GM23248 (cell line): ENCODE measurements at regions not wholly inside any gene's neighbourhood (a gene's known extent, or its start where the extent isn't known, plus 50 kb on each side); places are given as distances from the start of the nearest gene placed in this dataset.

Source experiments
- DNase-seq: peaks from one replicate; pipeline ENCODE4 v3.0.0-alpha.2; 2015
- H2AFZ ChIP-seq: fragments of 200-600 bp; sonication (generic); 2 replicates; pipeline ENCODE4 v1.6.1; 2016; ENCODE audit warnings: antibody characterized with exemption
- H3F3A ChIP-seq: fragments of 200-600 bp; sonication (generic); 2 replicates; pipeline ENCODE4 v1.6.1; 2016; ENCODE audit warnings: mild to moderate bottlenecking, antibody characterized with exemption, mixed run types; ENCODE audit not compliant: insufficient read depth
- H3K27ac ChIP-seq: fragments of 200-600 bp; sonication (generic); 2 replicates; pipeline ENCODE4 v1.5.1; 2016; ENCODE audit warnings: mild to moderate bottlenecking
- H3K27me3 ChIP-seq: fragments of 200-600 bp; sonication (generic); replicated peaks from 2 replicates; pipeline ENCODE4 v1.6.1; 2016; ENCODE audit warnings: mild to moderate bottlenecking; ENCODE audit not compliant: insufficient read depth
- H3K36me3 ChIP-seq: fragments of 200-600 bp; sonication (generic); 2 replicates; pipeline ENCODE4 v1.6.1; 2016; ENCODE audit warnings: low read depth, mild to moderate bottlenecking
- H3K4me1 ChIP-seq: fragments of 200-600 bp; sonication (generic); 2 replicates; pipeline ENCODE4 v1.6.1; 2016; ENCODE audit warnings: mild to moderate bottlenecking; ENCODE audit not compliant: insufficient read depth
- H3K4me2 ChIP-seq: fragments of 200-600 bp; sonication (generic); one replicate; pipeline ENCODE4 v1.6.1; 2016; ENCODE audit warnings: mild to moderate bottlenecking; ENCODE audit not compliant: unreplicated experiment
- H3K4me3 ChIP-seq: fragments of 200-600 bp; sonication (generic); 2 replicates; pipeline ENCODE4 v1.5.1; 2016; ENCODE audit warnings: mild to moderate bottlenecking
- H3K79me2 ChIP-seq: fragments of 200-600 bp; sonication (generic); 2 replicates; pipeline ENCODE4 v1.6.1; 2016; ENCODE audit warnings: mild to moderate bottlenecking; ENCODE audit not compliant: insufficient read depth
- H3K9ac ChIP-seq: fragments of 200-600 bp; sonication (generic); 2 replicates; pipeline ENCODE4 v1.6.1; 2016; ENCODE audit warnings: mild to moderate bottlenecking
- H3K9me2 ChIP-seq: fragments of 200-600 bp; sonication (generic); 2 replicates; pipeline ENCODE4 v1.6.1; 2016; ENCODE audit warnings: mixed run types, mild to moderate bottlenecking, moderate library complexity; ENCODE audit not compliant: insufficient read depth
- H3K9me3 ChIP-seq: fragments of 200-600 bp; sonication (generic); one replicate; pipeline ENCODE4 v1.6.1; 2017; ENCODE audit warnings: low read depth
- H4K20me1 ChIP-seq: fragments of 200-600 bp; sonication (generic); 2 replicates; pipeline ENCODE4 v1.6.0; 2016; ENCODE audit not compliant: insufficient read depth
- EZH2 ChIP-seq: fragments of 200-600 bp; sonication (generic); IDR thresholded peaks from 2 replicates; pipeline ENCODE4 v1.6.1; 2018; ENCODE audit warnings: antibody characterized with exemption, mild to moderate bottlenecking; ENCODE audit not compliant: insufficient read depth, poor library complexity, severe bottlenecking
- EZH2phosphoT487 ChIP-seq: fragments of 200-600 bp; sonication (generic); IDR thresholded peaks from 2 replicates; pipeline ENCODE4 v1.6.1; 2018; ENCODE audit warnings: antibody characterized with exemption, moderate library complexity, mild to moderate bottlenecking, low read depth; ENCODE audit not compliant: insufficient read depth
- WGBS, 2 experiments: methylation state at CpG; one replicate each; pipeline ENCODE4 v1.1.6; 2015 to 2017; ENCODE audit warnings: low lambda C conversion rate in 2 of 2, low coverage in 1 of 2; ENCODE audit errors: missing lambda C conversion rate in 2 of 2; 5-methylcytosine and 5-hydroxymethylcytosine counted together
- in situ Hi-C: fragments of 300-500 bp; cut with MboI; formaldehyde crosslinking; loops from 2 replicates; pipeline ENCODE4 v1.15.0; 2020

DNA sequence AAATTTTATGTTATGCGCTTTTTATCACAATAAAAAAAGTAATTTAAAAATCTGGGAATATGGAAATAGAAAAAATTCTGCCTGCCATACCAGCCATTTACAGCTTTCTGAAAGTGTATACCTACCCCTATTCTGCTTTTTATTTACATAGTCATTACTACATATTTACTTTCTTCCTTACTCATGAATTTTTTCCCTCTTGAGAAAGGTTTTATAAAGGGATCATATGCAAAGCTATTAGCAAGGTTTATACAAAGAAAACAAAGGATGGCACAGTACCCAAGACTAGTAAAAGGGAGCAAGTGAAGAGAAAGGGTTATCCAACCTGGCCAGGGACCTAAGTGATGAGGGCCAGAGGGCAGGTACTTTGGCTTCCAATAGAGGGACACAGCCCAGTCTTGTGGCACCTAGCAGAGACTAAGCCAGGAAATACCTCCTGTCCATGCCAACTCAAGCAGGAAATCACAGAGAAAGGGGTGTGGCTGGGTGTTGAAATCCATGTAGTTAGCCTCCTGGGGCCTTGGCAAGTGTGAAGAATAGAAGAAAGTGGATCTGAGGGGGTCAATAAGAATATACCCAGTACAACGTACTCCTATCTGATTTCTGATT is 207.3 kb upstream of the VEGFC start:
- 98 to 100% methylated on average over 2 of the region's 2 CpGs for WGBS, 2 experiments
- Histone ChIP-seq H3K79me2 (no peaks in the 10 kb centered on the region), H3K9me3 (peaks cover 5% of the 10 kb centered on the region), H3K9ac (no peak overlapping the region), H3K4me3 (no peak overlapping the region), H3K36me3 (no peaks in the 10 kb centered on the region), H3K4me2 (no peak overlapping the region), H3K27ac (no peak overlapping the region), H4K20me1 (no peaks in the 10 kb centered on the region), H2AFZ (no peak overlapping the region), H3K4me1 (peaks cover 21% of the 10 kb centered on the region), H3K9me2 (no peaks in the 10 kb centered on the region), H3K27me3 (no peaks in the 10 kb centered on the region), H3F3A (peaks cover 10% of the 10 kb centered on the region)
- DNase-seq: no peak
- TF ChIP-seq EZH2: no peak
- no peak for TF ChIP-seq EZH2phosphoT487
- in situ Hi-C loops: no loop called here

DNA sequence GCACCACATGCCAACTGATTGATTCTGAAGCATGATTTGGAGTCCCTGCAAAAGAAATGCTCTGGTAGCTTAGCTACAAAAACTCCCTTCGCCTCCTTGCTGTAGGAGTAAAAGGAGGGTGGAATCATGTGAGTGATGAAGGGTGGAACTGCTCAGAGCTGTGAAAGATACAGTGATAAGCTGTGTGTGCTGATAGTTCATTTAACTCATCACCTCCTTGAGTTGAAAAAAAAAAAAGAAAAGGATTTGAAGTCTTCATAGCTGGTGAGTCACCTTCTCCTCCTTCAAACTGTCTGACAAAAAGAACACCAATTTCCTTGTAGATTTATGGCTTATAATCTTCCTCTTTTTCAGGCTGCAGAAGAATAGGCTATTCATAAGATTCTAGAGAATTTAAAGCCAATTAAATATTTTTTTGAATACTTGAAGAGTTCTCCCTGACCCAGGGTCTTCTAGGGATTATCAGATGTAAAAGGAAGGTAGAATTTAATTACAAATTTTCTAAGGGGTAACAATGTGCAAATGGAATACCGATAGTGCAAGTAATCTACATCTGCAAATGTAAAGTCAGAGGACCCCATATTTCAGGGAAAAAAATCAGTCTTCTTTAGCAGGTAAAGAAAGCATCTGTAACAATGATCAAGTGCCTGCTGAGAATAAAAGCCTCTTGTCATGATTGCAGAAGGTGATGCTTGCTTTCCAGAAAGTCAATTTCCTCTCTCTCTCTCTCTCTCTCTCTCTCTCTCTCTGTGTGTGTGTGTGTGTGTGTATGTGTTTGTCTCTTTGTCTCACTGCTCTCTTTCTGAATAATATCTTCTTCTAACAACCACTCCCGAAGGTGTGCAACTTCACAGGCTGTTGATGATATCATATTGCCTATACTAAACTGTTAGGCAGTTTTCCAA is 208.8 kb upstream of the VEGFC start:
- Histone ChIP-seq H3K9me3 (peaks cover 5% of the 10 kb centered on the region), H3K4me2 (peak overlapping the region; percentile 11), H3K9me2 (no peaks in the 10 kb centered on the region), H3K27ac (no peak overlapping the region), H3K4me1 (peaks cover 36% of the 10 kb centered on the region), H3K27me3 (no peaks in the 10 kb centered on the region), H3K4me3 (no peak overlapping the region), H3K9ac (no peak overlapping the region), H4K20me1 (no peaks in the 10 kb centered on the region), H3F3A (peaks cover 24% of the 10 kb centered on the region), H3K79me2 (no peaks in the 10 kb centered on the region), H2AFZ (peak overlapping the region; percentile 4; the same call in 1 of the 2 replicates), H3K36me3 (no peaks in the 10 kb centered on the region)
- TF ChIP-seq EZH2phosphoT487 (no peak), EZH2 (no peak)
- in situ Hi-C loops: no loop called here
- peak; percentile 60 for DNase-seq
- 71 to 77% methylated on average over 3 of the region's 3 CpGs for WGBS, 2 experiments

DNA sequence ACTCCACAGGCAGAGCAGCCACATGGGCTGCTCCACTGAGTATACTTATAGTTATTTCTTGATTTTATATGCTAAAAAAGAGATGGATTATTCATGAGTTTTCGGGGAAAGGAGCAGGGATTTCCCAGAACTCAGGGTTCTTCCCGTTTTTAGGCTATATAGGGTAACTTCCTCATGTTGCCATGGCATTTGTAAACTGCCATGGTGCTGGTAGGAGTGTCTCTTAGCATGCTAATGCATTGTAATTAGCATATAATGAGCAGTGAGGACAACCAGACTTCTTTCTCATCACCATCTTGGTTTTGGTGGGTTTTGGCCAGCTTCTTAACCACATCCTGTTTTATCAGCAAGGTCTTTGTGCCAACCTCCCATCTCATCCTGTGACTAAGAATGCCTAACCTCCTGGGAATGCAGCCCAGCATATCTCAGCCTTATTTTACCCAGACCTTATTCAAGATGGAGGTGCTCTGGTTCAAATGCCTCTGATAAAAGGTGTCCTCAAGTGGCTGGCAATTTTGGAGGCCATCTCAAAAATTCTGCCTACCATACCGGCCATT is 213.0 kb upstream of the VEGFC start:
- no peaks in the 10 kb centered on the region for H3K9me3 ChIP-seq
- H3K27me3 ChIP-seq: no peaks in the 10 kb centered on the region
- TF ChIP-seq EZH2 (no peak), EZH2phosphoT487 (no peak)
- H3K27ac ChIP-seq: peak overlapping the region; percentile 80
- no peaks in the 10 kb centered on the region for H3K79me2 ChIP-seq
- in situ Hi-C loops: no loop called here
- 22 to 29% methylated on average over 3 of the region's 3 CpGs for WGBS, 2 experiments
- peak overlapping the region; percentile 44 for H2AFZ ChIP-seq
- peaks cover 64% of the 10 kb centered on the region for H3F3A ChIP-seq
- peak overlapping the region; percentile 18; the same call in 1 of the 2 replicates for H3K9ac ChIP-seq
- peak; percentile 82 for DNase-seq
- no peaks in the 10 kb centered on the region for H3K36me3 ChIP-seq
- H3K4me1 ChIP-seq: peaks cover 72% of the 10 kb centered on the region
- H3K4me2 ChIP-seq: peak overlapping the region; percentile 12
- H3K9me2 ChIP-seq: no peaks in the 10 kb centered on the region
- H3K4me3 ChIP-seq: no peak overlapping the region
- H4K20me1 ChIP-seq: no peaks in the 10 kb centered on the region

DNA sequence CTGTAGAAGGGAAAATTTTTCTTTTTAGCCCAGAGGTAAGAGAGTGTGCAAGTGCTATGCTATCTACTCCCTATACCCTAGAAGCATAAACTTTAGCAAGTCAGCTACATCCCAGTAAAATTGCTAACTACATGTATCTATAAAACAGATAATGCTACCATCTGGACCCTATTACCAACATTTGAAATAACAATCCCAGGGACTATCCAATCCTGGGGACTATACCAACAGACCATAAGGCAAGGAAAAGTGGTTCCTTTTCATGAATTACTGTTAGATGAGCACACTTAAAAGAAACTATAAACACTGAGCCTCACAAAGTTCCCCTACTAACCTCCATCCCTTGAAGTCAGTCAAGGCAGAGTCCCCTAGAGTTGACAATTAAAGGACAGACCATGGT is 213.6 kb upstream of the VEGFC start:
- Histone ChIP-seq H3K27me3 (no peaks in the 10 kb centered on the region), H3K9me2 (no peaks in the 10 kb centered on the region), H4K20me1 (no peaks in the 10 kb centered on the region), H3K4me3 (no peak overlapping the region), H3K4me2 (no peak overlapping the region), H3K4me1 (peaks cover 66% of the 10 kb centered on the region), H3K79me2 (no peaks in the 10 kb centered on the region), H3K9me3 (no peaks in the 10 kb centered on the region), H3K36me3 (no peaks in the 10 kb centered on the region), H2AFZ (0 out of 2 replicates have a peak overlapping the region, but pooled peaks have one; percentile 3), H3F3A (peaks cover 64% of the 10 kb centered on the region), H3K27ac (peak overlapping the region; percentile 80), H3K9ac (no peak overlapping the region)
- in situ Hi-C loops: no loop called here
- TF ChIP-seq EZH2 (no peak), EZH2phosphoT487 (no peak)
- DNase-seq: no peak
